ENCODE measurements at regions not wholly inside any gene's neighbourhood (a gene's known extent, or its start where the extent isn't known, plus 50 kb on each side); places are given as distances from the start of the nearest gene placed in this dataset.

- no peak for DNase-seq
These were observed 397.3 kb upstream of the KLF4 start for GRCh38 chr9:107886826-107887225.

- no peak for DNase-seq
These were observed 394.0 kb upstream of the KLF4 start for GRCh38 chr9:107883496-107884124.

- no peak for DNase-seq
These were observed 392.2 kb upstream of the KLF4 start for GRCh38 chr9:107881626-107882300.

GRCh38 chr9:107878462-107878861 lies 388.9 kb upstream of the KLF4 start:
- DNase-seq: no peak

GRCh38 chr9:107875571-107875980 lies 386.0 kb upstream of the KLF4 start:
- no peak for DNase-seq

GRCh38 chr9:107874591-107875369 lies 385.2 kb upstream of the KLF4 start:
- DNase-seq: no peak

GRCh38 chr9:107874137-107874536 lies 384.6 kb upstream of the KLF4 start:
- DNase-seq: no peak

GRCh38 chr9:107872457-107873192 lies 383.1 kb upstream of the KLF4 start:
- DNase-seq: no peak

GRCh38 chr9:107870927-107871680 lies 381.5 kb upstream of the KLF4 start:
- no peak for DNase-seq

- DNase-seq: no peak
These were observed 380.7 kb upstream of the KLF4 start for GRCh38 chr9:107870221-107870620.

- DNase-seq: no peak
These were observed 379.5 kb upstream of the KLF4 start for GRCh38 chr9:107869111-107869510.

GRCh38 chr9:107868186-107868585 lies 378.6 kb upstream of the KLF4 start:
- no peak for DNase-seq

- DNase-seq: no peak
These were observed 378.2 kb upstream of the KLF4 start for GRCh38 chr9:107867738-107868137.

- peak; percentile 50 for DNase-seq
These were observed 377.2 kb upstream of the KLF4 start for GRCh38 chr9:107866711-107867311.

- DNase-seq: no peak
These were observed 373.8 kb upstream of the KLF4 start for GRCh38 chr9:107863396-107863795.

- no peak for DNase-seq
These were observed 373.3 kb upstream of the KLF4 start for GRCh38 chr9:107862881-107863280.

- no peak for DNase-seq
These were observed 372.8 kb upstream of the KLF4 start for GRCh38 chr9:107862323-107862722.

- no peak for DNase-seq
These were observed 371.5 kb upstream of the KLF4 start for GRCh38 chr9:107861075-107861474.

- DNase-seq: no peak
These were observed 368.7 kb upstream of the KLF4 start for GRCh38 chr9:107858260-107858659.

GRCh38 chr9:107856633-107857032 lies 367.1 kb upstream of the KLF4 start:
- no peak for DNase-seq

GRCh38 chr9:107855164-107855563 lies 365.6 kb upstream of the KLF4 start:
- no peak for DNase-seq

GRCh38 chr9:107853461-107853860 lies 363.9 kb upstream of the KLF4 start:
- DNase-seq: no peak
